Mucosa of rectum (tissue), 2 donors: ENCODE measurements at regions not wholly inside any gene's neighbourhood (a gene's known extent, or its start where the extent isn't known, plus 50 kb on each side); places are given as distances from the start of the nearest gene placed in this dataset.

Experiments
- H3K27ac ChIP-seq, 2 donors: one replicate each; pipeline ENCODE4 v1.7.0; 2013; ENCODE audit warnings: inconsistent platforms in 2 of 2, low read depth in 2 of 2, low read length in 2 of 2
- H3K27me3 ChIP-seq, 2 donors: one replicate each; pipeline ENCODE4 v1.7.0; 2013; ENCODE audit warnings: low read length in 2 of 2; ENCODE audit not compliant: control insufficient read depth in 2 of 2, insufficient read depth in 2 of 2
- H3K36me3 ChIP-seq, 2 donors: one replicate each; pipeline ENCODE4 v1.7.0; 2013; ENCODE audit warnings: low read length in 2 of 2; ENCODE audit not compliant: control insufficient read depth in 2 of 2, insufficient read depth in 2 of 2
- H3K4me1 ChIP-seq, 2 donors: one replicate each; pipeline ENCODE4 v1.7.0; 2013; ENCODE audit warnings: low read length in 2 of 2, mild to moderate bottlenecking in 1 of 2; ENCODE audit not compliant: control insufficient read depth in 2 of 2, insufficient read depth in 2 of 2
- H3K4me3 ChIP-seq, 2 donors: one replicate each; pipeline ENCODE4 v1.7.0; 2013; ENCODE audit warnings: low read length in 2 of 2
- H3K9ac ChIP-seq, 2 donors: one replicate each; pipeline ENCODE4 v1.7.0; 2013; ENCODE audit warnings: low read length in 2 of 2, low read depth in 1 of 2, mild to moderate bottlenecking in 1 of 2
- H3K9me3 ChIP-seq, 2 donors: one replicate each; pipeline ENCODE4 v1.7.0; 2013; ENCODE audit warnings: low read length in 2 of 2; ENCODE audit not compliant: control insufficient read depth in 2 of 2
- donor health status: healthy.
- donor health status: Normal muscosa, but diverticular disease.

- H3K9me3 ChIP-seq, result no peaks in the 10 kb centered on the region
- H3K4me3 ChIP-seq, result no peak overlapping the region
- no peaks in the 10 kb centered on the region for H3K4me1 ChIP-seq
- H3K27ac ChIP-seq, result no peak overlapping the region
- H3K9ac ChIP-seq, result no peak overlapping the region
- H3K36me3 ChIP-seq, result no peaks in the 10 kb centered on the region
- no peaks in the 10 kb centered on the region for H3K27me3 ChIP-seq
Observed at GRCh38 chr1:229943988-229944743, 122.9 kb upstream of the GALNT2 start.

GRCh38 chr1:229945795-229946194 is 121.2 kb upstream of the GALNT2 start:
- Histone ChIP-seq H3K36me3 (no peaks in the 10 kb centered on the region), H3K27ac (no peak overlapping the region), H3K9ac (no peak overlapping the region), H3K9me3 (no peaks in the 10 kb centered on the region), H3K27me3 (no peaks in the 10 kb centered on the region), H3K4me3 (no peak overlapping the region), H3K4me1 (no peaks in the 10 kb centered on the region)

- Histone ChIP-seq H3K9me3 (no peaks in the 10 kb centered on the region), H3K4me1 (no peaks in the 10 kb centered on the region), H3K9ac (no peak overlapping the region), H3K4me3 (no peak overlapping the region), H3K36me3 (no peaks in the 10 kb centered on the region), H3K27me3 (no peaks in the 10 kb centered on the region), H3K27ac (no peak overlapping the region)
Observed at GRCh38 chr1:229947968-229948367, 119.1 kb upstream of the GALNT2 start.

- no peaks in the 10 kb centered on the region for H3K27me3 ChIP-seq
- no peaks in the 10 kb centered on the region for H3K36me3 ChIP-seq
- no peak overlapping the region for H3K4me3 ChIP-seq
- H3K9me3 ChIP-seq, result no peaks in the 10 kb centered on the region
- H3K27ac ChIP-seq, result no peak overlapping the region
- H3K9ac ChIP-seq, result no peak overlapping the region
- H3K4me1 ChIP-seq, result no peaks in the 10 kb centered on the region
Observed at GRCh38 chr1:229948438-229948837, 118.6 kb upstream of the GALNT2 start.

- H3K4me1 ChIP-seq, result no peaks in the 10 kb centered on the region
- H3K9ac ChIP-seq, result no peak overlapping the region
- no peaks in the 10 kb centered on the region for H3K27me3 ChIP-seq
- H3K27ac ChIP-seq, result no peak overlapping the region
- no peak overlapping the region for H3K4me3 ChIP-seq
- H3K9me3 ChIP-seq, result no peaks in the 10 kb centered on the region
- no peaks in the 10 kb centered on the region for H3K36me3 ChIP-seq
Observed at GRCh38 chr1:229949500-229949899, 117.5 kb upstream of the GALNT2 start.

GRCh38 chr1:229950020-229950419 is 117.0 kb upstream of the GALNT2 start:
- no peaks in the 10 kb centered on the region for H3K9me3 ChIP-seq
- no peaks in the 10 kb centered on the region for H3K27me3 ChIP-seq
- no peak overlapping the region for H3K9ac ChIP-seq
- no peaks in the 10 kb centered on the region for H3K36me3 ChIP-seq
- no peak overlapping the region for H3K27ac ChIP-seq
- H3K4me1 ChIP-seq, result no peaks in the 10 kb centered on the region
- no peak overlapping the region for H3K4me3 ChIP-seq

GRCh38 chr1:229950908-229951307 is 116.1 kb upstream of the GALNT2 start:
- Histone ChIP-seq H3K4me1 (no peaks in the 10 kb centered on the region), H3K4me3 (no peak overlapping the region), H3K27me3 (no peaks in the 10 kb centered on the region), H3K36me3 (no peaks in the 10 kb centered on the region), H3K9ac (no peak overlapping the region), H3K27ac (no peak overlapping the region), H3K9me3 (no peaks in the 10 kb centered on the region)

GRCh38 chr1:229951856-229952534 is 115.0 kb upstream of the GALNT2 start:
- Histone ChIP-seq H3K9me3 (no peaks in the 10 kb centered on the region), H3K27ac (no peak overlapping the region), H3K36me3 (no peaks in the 10 kb centered on the region), H3K27me3 (no peaks in the 10 kb centered on the region), H3K4me1 (no peaks in the 10 kb centered on the region), H3K4me3 (no peak overlapping the region), H3K9ac (no peak overlapping the region)

- H3K9ac ChIP-seq, result no peak overlapping the region
- H3K27ac ChIP-seq, result no peak overlapping the region
- H3K9me3 ChIP-seq, result no peaks in the 10 kb centered on the region
- H3K4me3 ChIP-seq, result no peak overlapping the region
- no peaks in the 10 kb centered on the region for H3K27me3 ChIP-seq
- H3K36me3 ChIP-seq, result no peaks in the 10 kb centered on the region
- H3K4me1 ChIP-seq, result no peaks in the 10 kb centered on the region
Observed at GRCh38 chr1:229952670-229953520, 114.1 kb upstream of the GALNT2 start.

GRCh38 chr1:229953736-229954326 is 113.2 kb upstream of the GALNT2 start:
- H3K27me3 ChIP-seq, result no peaks in the 10 kb centered on the region
- no peak overlapping the region for H3K27ac ChIP-seq
- no peaks in the 10 kb centered on the region for H3K4me1 ChIP-seq
- H3K9me3 ChIP-seq, result no peaks in the 10 kb centered on the region
- H3K36me3 ChIP-seq, result no peaks in the 10 kb centered on the region
- H3K4me3 ChIP-seq, result no peak overlapping the region
- no peak overlapping the region for H3K9ac ChIP-seq
